ENCODE measurements at regions not wholly inside any gene's neighbourhood (a gene's known extent, or its start where the extent isn't known, plus 50 kb on each side); places are given as distances from the start of the nearest gene placed in this dataset.

- Histone ChIP-seq H3K9me3 (ENCODE audit: control insufficient read depth, low read length) (no peaks in the 10 kb centered on the region), H3K27me3 (ENCODE audit: control insufficient read depth in 1 of 2, insufficient read depth in 2 of 2, low read length in 1 of 2) (no peaks in the 10 kb centered on the region), H3K4me3 (ENCODE audit: low read length in 2 of 2) (no peak overlapping the region), H3K4me1 (ENCODE audit: control insufficient read depth in 1 of 2, insufficient read depth in 2 of 2, low read length in 2 of 2) (no peaks in the 10 kb centered on the region), H3K27ac (ENCODE audit: low read depth in 1 of 2, low read length in 2 of 2) (no peak overlapping the region), H3K36me3 (ENCODE audit: control insufficient read depth in 1 of 2, insufficient read depth in 2 of 2, low read length in 1 of 2) (no peaks in the 10 kb centered on the region)
- ATAC-seq (ENCODE audit: low FRiP score) (no peak), DNase-seq (no peak)
- WGBS, 2 donors = 55 to 83% methylated on average over 1 of the region's 1 CpG
- intact Hi-C loops (cut with DNase I) = no loop called here
These were observed 85.9 kb upstream of the DPH5 start for GRCh38 chr1:101111461-101111860.

DNA sequence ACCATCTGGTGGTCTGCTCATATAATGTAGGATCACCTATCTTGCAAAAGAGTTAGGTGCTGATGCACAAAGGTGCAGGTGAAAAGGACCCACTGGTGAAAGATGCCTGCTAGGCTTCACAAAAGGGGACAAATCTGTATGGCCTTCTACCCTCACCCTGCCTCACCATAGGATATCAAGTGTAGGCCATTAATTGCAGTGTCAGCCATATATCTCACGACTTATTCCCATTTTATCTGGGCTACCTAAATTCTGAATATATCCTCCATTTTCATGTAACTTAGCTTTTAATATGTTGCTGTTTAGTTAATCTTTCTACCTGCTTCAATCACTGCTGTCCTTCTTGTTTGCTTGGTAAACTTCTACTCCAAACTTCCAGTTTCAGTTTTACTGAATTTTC is 84.2 kb upstream of the DPH5 start:
- DNase-seq (no peak), ATAC-seq (ENCODE audit: low FRiP score) (no peak)
- intact Hi-C loops (cut with DNase I) = no loop called here
- Histone ChIP-seq H3K27ac (ENCODE audit: low read depth in 1 of 2, low read length in 2 of 2) (no peak overlapping the region), H3K4me3 (ENCODE audit: low read length in 2 of 2) (no peak overlapping the region), H3K9me3 (ENCODE audit: control insufficient read depth, low read length) (no peaks in the 10 kb centered on the region), H3K36me3 (ENCODE audit: control insufficient read depth in 1 of 2, insufficient read depth in 2 of 2, low read length in 1 of 2) (no peaks in the 10 kb centered on the region), H3K27me3 (ENCODE audit: control insufficient read depth in 1 of 2, insufficient read depth in 2 of 2, low read length in 1 of 2) (no peaks in the 10 kb centered on the region), H3K4me1 (ENCODE audit: control insufficient read depth in 1 of 2, insufficient read depth in 2 of 2, low read length in 2 of 2) (no peaks in the 10 kb centered on the region)
- 95 to 100% methylated on average over 1 of the region's 1 CpG for WGBS, 2 donors

DNA sequence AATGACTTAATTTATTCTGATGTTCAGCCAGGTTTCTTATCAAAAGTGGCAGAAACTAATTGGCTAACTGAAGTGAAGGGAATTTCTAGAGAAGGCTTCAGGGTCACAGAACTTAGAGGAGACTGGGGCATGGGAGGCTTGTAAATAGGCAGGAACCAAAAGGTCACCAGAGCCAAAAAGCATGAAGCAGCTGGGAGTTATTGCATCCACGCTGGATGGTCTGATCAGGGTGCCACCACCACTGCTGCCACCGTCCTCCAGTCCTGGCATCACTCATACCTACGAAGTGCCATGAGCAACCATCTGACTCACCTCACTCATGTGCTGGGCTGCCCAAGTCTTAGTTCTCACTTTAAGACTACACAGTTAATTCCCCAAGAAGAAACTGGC is 82.5 kb upstream of the DPH5 start:
- WGBS, 2 donors = 83 to 92% methylated on average over 3 of the region's 3 CpGs
- ATAC-seq (ENCODE audit: low FRiP score) (no peak), DNase-seq (no peak)
- intact Hi-C loops (cut with DNase I) = no loop called here
- Histone ChIP-seq H3K36me3 (ENCODE audit: control insufficient read depth in 1 of 2, insufficient read depth in 2 of 2, low read length in 1 of 2) (no peaks in the 10 kb centered on the region), H3K4me3 (ENCODE audit: low read length in 2 of 2) (no peak overlapping the region), H3K27ac (ENCODE audit: low read depth in 1 of 2, low read length in 2 of 2) (no peak overlapping the region), H3K27me3 (ENCODE audit: control insufficient read depth in 1 of 2, insufficient read depth in 2 of 2, low read length in 1 of 2) (no peaks in the 10 kb centered on the region), H3K4me1 (ENCODE audit: control insufficient read depth in 1 of 2, insufficient read depth in 2 of 2, low read length in 2 of 2) (no peaks in the 10 kb centered on the region), H3K9me3 (ENCODE audit: control insufficient read depth, low read length) (no peaks in the 10 kb centered on the region)

DNA sequence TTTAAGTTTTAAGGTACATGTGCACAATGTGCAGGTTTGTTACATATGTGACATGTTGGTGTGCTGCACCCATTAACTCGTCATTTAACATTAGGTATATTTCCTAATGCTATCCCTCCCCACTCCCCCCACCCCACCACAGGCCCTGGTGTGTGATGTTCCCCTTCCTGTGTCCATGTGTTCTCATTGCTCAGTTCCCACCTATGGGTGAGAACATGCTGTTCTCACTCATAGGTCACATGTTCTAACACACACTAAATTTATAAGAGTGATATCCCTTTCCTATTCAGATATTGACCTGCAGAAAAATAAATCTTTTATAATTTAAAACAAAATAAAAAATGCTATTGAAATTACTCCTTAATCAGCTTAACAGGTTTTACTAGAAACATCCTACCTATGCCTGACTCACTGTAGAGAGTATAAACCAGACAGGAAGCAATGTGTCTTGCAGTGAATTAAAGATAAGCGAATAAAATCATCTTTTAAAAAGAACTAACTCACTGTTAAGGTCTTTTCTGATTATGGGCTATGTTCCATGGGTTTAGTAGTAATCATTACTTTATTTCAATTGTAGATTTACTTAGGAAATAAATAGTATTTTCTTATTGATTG is 82.0 kb upstream of the DPH5 start:
- H3K4me3 ChIP-seq (ENCODE audit: low read length in 2 of 2) = no peak overlapping the region
- 90 to 95% methylated on average over 2 of the region's 2 CpGs for WGBS, 2 donors
- H3K4me1 ChIP-seq (ENCODE audit: control insufficient read depth in 1 of 2, insufficient read depth in 2 of 2, low read length in 2 of 2) = no peaks in the 10 kb centered on the region
- no peak overlapping the region for H3K27ac ChIP-seq (ENCODE audit: low read depth in 1 of 2, low read length in 2 of 2)
- no peaks in the 10 kb centered on the region for H3K36me3 ChIP-seq (ENCODE audit: control insufficient read depth in 1 of 2, insufficient read depth in 2 of 2, low read length in 1 of 2)
- no peaks in the 10 kb centered on the region for H3K9me3 ChIP-seq (ENCODE audit: control insufficient read depth, low read length)
- ATAC-seq (ENCODE audit: low FRiP score) (no peak), DNase-seq (no peak)
- intact Hi-C loops (cut with DNase I) = no loop called here
- H3K27me3 ChIP-seq (ENCODE audit: control insufficient read depth in 1 of 2, insufficient read depth in 2 of 2, low read length in 1 of 2) = no peaks in the 10 kb centered on the region

DNA sequence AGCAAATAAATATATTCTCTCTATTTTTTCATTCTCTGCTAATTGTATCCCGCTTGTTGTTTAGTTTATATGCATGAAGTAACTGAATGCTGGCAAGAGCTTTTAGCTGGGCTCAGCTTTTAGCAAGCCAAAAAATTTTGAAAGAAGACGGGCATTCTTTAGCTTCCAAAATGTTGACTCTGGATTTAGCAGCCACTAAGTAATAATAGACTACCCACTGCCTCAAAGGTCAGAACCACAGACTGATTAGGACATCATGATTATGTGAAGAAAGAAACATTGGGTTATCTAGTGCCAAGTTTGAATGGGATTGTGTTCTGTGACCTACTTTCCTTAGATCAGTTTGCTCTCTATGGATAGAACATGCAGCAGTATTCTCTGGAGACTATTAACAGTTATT is 80.3 kb upstream of the DPH5 start:
- Histone ChIP-seq H3K27ac (ENCODE audit: low read depth in 1 of 2, low read length in 2 of 2) (no peak overlapping the region), H3K4me1 (ENCODE audit: control insufficient read depth in 1 of 2, insufficient read depth in 2 of 2, low read length in 2 of 2) (peaks cover 0 to 1% of the 10 kb centered on the region in 2 donors), H3K4me3 (ENCODE audit: low read length in 2 of 2) (no peak overlapping the region), H3K36me3 (ENCODE audit: control insufficient read depth in 1 of 2, insufficient read depth in 2 of 2, low read length in 1 of 2) (no peaks in the 10 kb centered on the region), H3K9me3 (ENCODE audit: control insufficient read depth, low read length) (no peaks in the 10 kb centered on the region), H3K27me3 (ENCODE audit: control insufficient read depth in 1 of 2, insufficient read depth in 2 of 2, low read length in 1 of 2) (no peaks in the 10 kb centered on the region)
- ATAC-seq (ENCODE audit: low FRiP score) = no peak
- 1 to 5% methylated on average over 2 of the region's 2 CpGs for WGBS, 2 donors
- no peak for DNase-seq
- intact Hi-C loops (cut with DNase I) = no loop called here

DNA sequence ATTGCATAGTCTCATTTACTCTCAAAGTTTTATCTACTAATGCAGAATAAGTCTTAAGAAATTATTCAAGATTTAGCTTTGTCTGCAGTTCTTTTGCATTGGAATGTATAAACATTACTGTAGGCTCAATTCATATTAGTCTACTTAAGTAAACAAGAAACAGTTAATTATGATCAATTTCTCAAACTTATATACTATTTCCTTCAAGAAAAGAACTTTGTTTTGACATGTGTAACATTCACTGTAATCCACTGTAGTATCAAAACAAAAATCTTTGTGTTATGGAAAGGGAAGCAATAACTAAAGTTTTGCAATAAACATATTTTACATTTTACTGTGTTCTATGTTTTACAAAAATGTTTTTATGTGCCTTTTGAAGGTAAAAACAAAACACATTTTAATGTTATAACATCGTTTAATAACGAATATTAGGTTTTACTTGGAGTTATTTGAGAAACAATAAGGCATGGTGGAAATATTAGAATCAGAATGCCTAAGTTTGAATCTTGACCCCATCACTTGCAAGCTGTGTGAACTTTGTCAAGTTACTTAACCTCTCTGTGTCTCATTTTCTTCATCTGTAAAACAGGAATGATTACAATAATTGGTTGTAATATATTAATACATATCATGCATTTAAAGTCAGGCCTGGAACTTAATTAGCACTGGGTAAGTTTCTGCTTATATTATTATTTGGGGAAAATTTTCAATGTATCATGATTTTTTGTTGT is 77.0 kb upstream of the DPH5 start:
- H3K36me3 ChIP-seq (ENCODE audit: control insufficient read depth in 1 of 2, insufficient read depth in 2 of 2, low read length in 1 of 2) = no peaks in the 10 kb centered on the region
- peaks cover 1 to 3% of the 10 kb centered on the region in 2 donors for H3K4me1 ChIP-seq (ENCODE audit: control insufficient read depth in 1 of 2, insufficient read depth in 2 of 2, low read length in 2 of 2)
- ATAC-seq (ENCODE audit: low FRiP score) = no peak
- no peaks in the 10 kb centered on the region for H3K27me3 ChIP-seq (ENCODE audit: control insufficient read depth in 1 of 2, insufficient read depth in 2 of 2, low read length in 1 of 2)
- WGBS, 2 donors = 84 to 87% methylated on average over 2 of the region's 2 CpGs
- H3K27ac ChIP-seq (ENCODE audit: low read depth in 1 of 2, low read length in 2 of 2) = no peak overlapping the region
- no peak overlapping the region for H3K4me3 ChIP-seq (ENCODE audit: low read length in 2 of 2)
- intact Hi-C loops (cut with DNase I) = no loop called here
- no peak for DNase-seq
- no peaks in the 10 kb centered on the region for H3K9me3 ChIP-seq (ENCODE audit: control insufficient read depth, low read length)

- H3K27me3 ChIP-seq (ENCODE audit: control insufficient read depth in 1 of 2, insufficient read depth in 2 of 2, low read length in 1 of 2) = no peaks in the 10 kb centered on the region
- H3K27ac ChIP-seq (ENCODE audit: low read depth in 1 of 2, low read length in 2 of 2) = no peak overlapping the region
- ATAC-seq (ENCODE audit: low FRiP score) (no peak), DNase-seq (no peak)
- no peaks in the 10 kb centered on the region for H3K9me3 ChIP-seq (ENCODE audit: control insufficient read depth, low read length)
- peaks cover 1 to 3% of the 10 kb centered on the region in 2 donors for H3K4me1 ChIP-seq (ENCODE audit: control insufficient read depth in 1 of 2, insufficient read depth in 2 of 2, low read length in 2 of 2)
- 74 to 76% methylated on average over 2 of the region's 2 CpGs for WGBS, 2 donors
- intact Hi-C loops (cut with DNase I) = no loop called here
- H3K36me3 ChIP-seq (ENCODE audit: control insufficient read depth in 1 of 2, insufficient read depth in 2 of 2, low read length in 1 of 2) = no peaks in the 10 kb centered on the region
- H3K4me3 ChIP-seq (ENCODE audit: low read length in 2 of 2) = no peak overlapping the region
These were observed 75.8 kb upstream of the DPH5 start for GRCh38 chr1:101101360-101101759.

DNA sequence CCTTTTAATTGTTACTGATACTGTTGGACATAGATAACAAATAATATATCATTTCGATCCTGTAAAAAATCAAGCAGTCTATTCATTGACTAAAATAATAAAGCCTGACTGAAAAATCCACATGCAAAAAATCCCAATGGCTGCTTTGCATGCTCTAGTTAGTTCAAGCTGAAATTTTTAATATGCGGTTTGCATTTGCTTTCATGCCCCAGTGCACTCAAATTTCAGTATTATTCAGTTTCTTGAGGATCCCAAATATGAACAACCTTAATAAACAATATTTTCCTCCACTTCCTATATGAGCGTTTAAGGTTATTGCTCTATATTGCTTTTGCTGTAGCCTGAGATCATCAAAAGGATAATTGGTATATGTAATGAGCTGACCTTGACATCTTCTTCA is 75.1 kb upstream of the DPH5 start:
- Histone ChIP-seq H3K27ac (ENCODE audit: low read depth in 1 of 2, low read length in 2 of 2) (no peak overlapping the region), H3K36me3 (ENCODE audit: control insufficient read depth in 1 of 2, insufficient read depth in 2 of 2, low read length in 1 of 2) (no peaks in the 10 kb centered on the region), H3K4me1 (ENCODE audit: control insufficient read depth in 1 of 2, insufficient read depth in 2 of 2, low read length in 2 of 2) (peaks cover 1 to 3% of the 10 kb centered on the region in 2 donors), H3K4me3 (ENCODE audit: low read length in 2 of 2) (no peak overlapping the region), H3K27me3 (ENCODE audit: control insufficient read depth in 1 of 2, insufficient read depth in 2 of 2, low read length in 1 of 2) (no peaks in the 10 kb centered on the region), H3K9me3 (ENCODE audit: control insufficient read depth, low read length) (no peaks in the 10 kb centered on the region)
- intact Hi-C loops (cut with DNase I) = no loop called here
- ATAC-seq (ENCODE audit: low FRiP score) (no peak), DNase-seq (no peak)
- 79 to 80% methylated on average over 3 of the region's 3 CpGs for WGBS, 2 donors

- H3K27me3 ChIP-seq (ENCODE audit: control insufficient read depth in 1 of 2, insufficient read depth in 2 of 2, low read length in 1 of 2) = no peaks in the 10 kb centered on the region
- no peaks in the 10 kb centered on the region for H3K36me3 ChIP-seq (ENCODE audit: control insufficient read depth in 1 of 2, insufficient read depth in 2 of 2, low read length in 1 of 2)
- intact Hi-C loops (cut with DNase I) = no loop called here
- peaks cover 1 to 3% of the 10 kb centered on the region in 2 donors for H3K4me1 ChIP-seq (ENCODE audit: control insufficient read depth in 1 of 2, insufficient read depth in 2 of 2, low read length in 2 of 2)
- WGBS, 2 donors = 81 to 88% methylated on average over 2 of the region's 2 CpGs
- ATAC-seq (ENCODE audit: low FRiP score) = no peak
- H3K27ac ChIP-seq (ENCODE audit: low read depth in 1 of 2, low read length in 2 of 2) = no peak overlapping the region
- no peaks in the 10 kb centered on the region for H3K9me3 ChIP-seq (ENCODE audit: control insufficient read depth, low read length)
- DNase-seq = no peak
- no peak overlapping the region for H3K4me3 ChIP-seq (ENCODE audit: low read length in 2 of 2)
These were observed 73.3 kb upstream of the DPH5 start for GRCh38 chr1:101098907-101099306.
